SK-N-SH treated with all-trans-retinoic acid at 6 μM for 48 hours (cell line): ENCODE measurements at regions not wholly inside any gene's neighbourhood (a gene's known extent, or its start where the extent isn't known, plus 50 kb on each side); places are given as distances from the start of the nearest gene placed in this dataset.

Experiments
- BACH2 ChIP-seq: fragments of 250-450 bp; sonication (Bioruptor Pico); IDR thresholded peaks from 2 replicates; pipeline ENCODE4 v1.9.0; 2021; ENCODE audit warnings: mild to moderate bottlenecking, borderline replicate concordance
- GLIS3 ChIP-seq: fragments of 250-450 bp; sonication (Bioruptor Pico); IDR thresholded peaks from 2 replicates; pipeline ENCODE4 v1.5.0; 2020; ENCODE audit warnings: mild to moderate bottlenecking, moderate library complexity
- ISL1 ChIP-seq: fragments of 250-450 bp; sonication (Bioruptor Pico); IDR thresholded peaks from 2 replicates; pipeline ENCODE4 v2.1.2; 2022; ENCODE audit warnings: mild to moderate bottlenecking, moderate library complexity
- OSR1 ChIP-seq: fragments of 250-450 bp; sonication (Bioruptor Pico); IDR thresholded peaks from 2 replicates; pipeline ENCODE4 v1.8.0; 2022; ENCODE audit warnings: moderate library complexity, mild to moderate bottlenecking, inconsistent platforms
- PATZ1 ChIP-seq: fragments of 250-450 bp; sonication (Bioruptor Pico); IDR thresholded peaks from 2 replicates; pipeline ENCODE4 v1.8.0; 2020; ENCODE audit warnings: mild to moderate bottlenecking, moderate library complexity, borderline replicate concordance
- RARB ChIP-seq: fragments of 250-450 bp; sonication (Bioruptor Pico); IDR thresholded peaks from 2 replicates; pipeline ENCODE4 v1.8.0; 2021; ENCODE audit warnings: mild to moderate bottlenecking, moderate library complexity
- SNAI2 ChIP-seq: fragments of 250-450 bp; sonication (Bioruptor Pico); IDR thresholded peaks from 2 replicates; pipeline ENCODE4 v1.5.0; 2020; ENCODE audit warnings: mild to moderate bottlenecking, moderate library complexity
- TCF4 ChIP-seq: fragments of 250-450 bp; sonication (Bioruptor Pico); IDR thresholded peaks from 2 replicates; pipeline ENCODE4 v1.8.0; 2021; ENCODE audit warnings: mild to moderate bottlenecking, moderate library complexity, borderline replicate concordance
- ZC3H10 ChIP-seq: fragments of 250-450 bp; sonication (Bioruptor Pico); IDR thresholded peaks from 2 replicates; pipeline ENCODE4 v1.5.1; 2021; ENCODE audit warnings: mild to moderate bottlenecking, moderate library complexity
- ZFP3 ChIP-seq: fragments of 250-450 bp; sonication (Bioruptor Pico); IDR thresholded peaks from 2 replicates; pipeline ENCODE4 v1.5.0; 2020; ENCODE audit warnings: mild to moderate bottlenecking, moderate library complexity

GRCh38 chr6:2310042-2310441 is 64.6 kb upstream of the GMDS start:
- TF ChIP-seq OSR1 (CRISPR knock-in tag) (no peak), ISL1 (CRISPR knock-in tag) (no peak), ZFP3 (CRISPR knock-in tag) (no peak), PATZ1 (CRISPR knock-in tag) (no peak), GLIS3 (CRISPR knock-in tag) (no peak), ZC3H10 (CRISPR knock-in tag) (no peak), SNAI2 (CRISPR knock-in tag) (no peak), RARB (CRISPR knock-in tag) (no peak), TCF4 (CRISPR knock-in tag) (no peak), BACH2 (CRISPR knock-in tag) (no peak)
